ENCODE measurements at regions not wholly inside any gene's neighbourhood (a gene's known extent, or its start where the extent isn't known, plus 50 kb on each side); places are given as distances from the start of the nearest gene placed in this dataset.

DNA sequence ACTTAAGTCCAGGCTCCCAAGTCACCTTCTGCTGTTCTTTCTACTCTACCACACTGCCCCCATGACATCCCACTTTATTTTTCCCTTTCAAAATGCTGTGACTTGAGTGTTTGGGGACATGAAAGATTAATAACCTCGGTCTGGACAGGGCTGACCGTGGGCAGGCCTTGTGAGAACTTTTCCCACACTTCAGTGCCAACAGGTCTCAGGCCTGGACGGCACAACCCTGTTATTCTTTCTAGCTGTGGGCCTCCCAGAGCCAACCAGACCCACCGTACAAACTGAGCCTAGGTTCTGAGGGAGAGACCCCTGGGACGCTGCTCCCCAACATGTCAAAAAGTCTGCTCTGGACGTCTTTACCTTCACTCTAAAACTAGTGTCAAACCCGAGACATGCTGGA, 153.4 kb downstream of the CEP120 start:
- TF ChIP-seq EZH2phosphoT487 (IDR thresholded peaks at IDR 0.05; ENCODE audit: low read depth) (no peak), CTCF (IDR thresholded peaks at IDR 0.05; ENCODE audit: low read depth, low read length) (no peak)
- H3K9ac ChIP-seq (ENCODE audit: low read length), result no peak overlapping the region
- H3K4me1 ChIP-seq (ENCODE audit: low read length), result no peaks in the 10 kb centered on the region
- H3K36me3 ChIP-seq (replicated peaks; ENCODE audit: low read depth, low read length), result no peaks in the 10 kb centered on the region
- no peaks in the 10 kb centered on the region for H3K9me3 ChIP-seq (ENCODE audit: insufficient read depth, low read length)
- H3K4me3 ChIP-seq (ENCODE audit: low read length), result no peak overlapping the region
- no peak overlapping the region for H2AFZ ChIP-seq (ENCODE audit: low read depth, low read length)
- no peaks in the 10 kb centered on the region for H3K79me2 ChIP-seq (ENCODE audit: low read length)
- no peaks in the 10 kb centered on the region for H3K27me3 ChIP-seq (ENCODE audit: low read depth, low read length)
- no peak overlapping the region for H3K4me2 ChIP-seq (ENCODE audit: low read length)
- no peak overlapping the region for H3K27ac ChIP-seq (ENCODE audit: low read length)
- H4K20me1 ChIP-seq (ENCODE audit: insufficient read depth, low read length), result no peaks in the 10 kb centered on the region

DNA sequence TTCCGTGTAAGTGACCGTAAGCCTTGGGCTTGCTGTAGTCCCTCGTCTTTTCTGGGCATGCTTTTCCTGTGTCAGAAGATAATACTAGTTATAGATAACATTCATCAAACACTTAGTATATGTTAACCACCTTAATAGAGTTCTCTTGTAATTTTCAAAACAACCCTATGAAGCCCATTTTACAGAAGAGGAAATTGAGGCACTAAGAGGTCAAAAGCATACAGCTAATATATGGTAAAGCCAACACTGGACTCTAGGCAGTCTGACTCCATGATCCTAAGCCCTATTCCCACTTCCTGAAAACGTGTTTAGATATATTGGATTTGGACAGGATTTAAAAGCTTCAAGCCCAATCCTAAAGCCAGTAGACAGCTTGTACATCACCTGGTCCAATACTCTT, 153.8 kb downstream of the CEP120 start:
- no peak overlapping the region for H2AFZ ChIP-seq (ENCODE audit: low read depth, low read length)
- no peak overlapping the region for H3K9ac ChIP-seq (ENCODE audit: low read length)
- no peak overlapping the region for H3K27ac ChIP-seq (ENCODE audit: low read length)
- H3K36me3 ChIP-seq (replicated peaks; ENCODE audit: low read depth, low read length), result no peaks in the 10 kb centered on the region
- no peaks in the 10 kb centered on the region for H3K9me3 ChIP-seq (ENCODE audit: insufficient read depth, low read length)
- no peaks in the 10 kb centered on the region for H4K20me1 ChIP-seq (ENCODE audit: insufficient read depth, low read length)
- H3K4me2 ChIP-seq (ENCODE audit: low read length), result no peak overlapping the region
- H3K27me3 ChIP-seq (ENCODE audit: low read depth, low read length), result no peaks in the 10 kb centered on the region
- no peaks in the 10 kb centered on the region for H3K4me1 ChIP-seq (ENCODE audit: low read length)
- no peak overlapping the region for H3K4me3 ChIP-seq (ENCODE audit: low read length)
- H3K79me2 ChIP-seq (ENCODE audit: low read length), result no peaks in the 10 kb centered on the region
- TF ChIP-seq CTCF (IDR thresholded peaks at IDR 0.05; ENCODE audit: low read depth, low read length) (no peak), EZH2phosphoT487 (IDR thresholded peaks at IDR 0.05; ENCODE audit: low read depth) (no peak)

GRCh38 chr5:123266365-123266764, 156.8 kb downstream of the CEP120 start:
- no peak overlapping the region for H3K27ac ChIP-seq (ENCODE audit: low read length)
- H4K20me1 ChIP-seq (ENCODE audit: insufficient read depth, low read length), result no peaks in the 10 kb centered on the region
- H3K36me3 ChIP-seq (replicated peaks; ENCODE audit: low read depth, low read length), result no peaks in the 10 kb centered on the region
- H3K4me2 ChIP-seq (ENCODE audit: low read length), result no peak overlapping the region
- H3K4me3 ChIP-seq (ENCODE audit: low read length), result no peak overlapping the region
- TF ChIP-seq CTCF (IDR thresholded peaks at IDR 0.05; ENCODE audit: low read depth, low read length), result no peak
- no peak for TF ChIP-seq EZH2phosphoT487 (IDR thresholded peaks at IDR 0.05; ENCODE audit: low read depth)
- no peaks in the 10 kb centered on the region for H3K4me1 ChIP-seq (ENCODE audit: low read length)
- no peak overlapping the region for H3K9ac ChIP-seq (ENCODE audit: low read length)
- no peaks in the 10 kb centered on the region for H3K79me2 ChIP-seq (ENCODE audit: low read length)
- no peaks in the 10 kb centered on the region for H3K27me3 ChIP-seq (ENCODE audit: low read depth, low read length)
- H2AFZ ChIP-seq (ENCODE audit: low read depth, low read length), result no peak overlapping the region
- H3K9me3 ChIP-seq (ENCODE audit: insufficient read depth, low read length), result no peaks in the 10 kb centered on the region

GRCh38 chr5:123265551-123265950, 157.7 kb downstream of the CEP120 start:
- H3K4me1 ChIP-seq (ENCODE audit: low read length), result no peaks in the 10 kb centered on the region
- no peaks in the 10 kb centered on the region for H3K9me3 ChIP-seq (ENCODE audit: insufficient read depth, low read length)
- TF ChIP-seq EZH2phosphoT487 (IDR thresholded peaks at IDR 0.05; ENCODE audit: low read depth) (no peak), CTCF (IDR thresholded peaks at IDR 0.05; ENCODE audit: low read depth, low read length) (no peak)
- no peaks in the 10 kb centered on the region for H3K36me3 ChIP-seq (replicated peaks; ENCODE audit: low read depth, low read length)
- no peak overlapping the region for H3K9ac ChIP-seq (ENCODE audit: low read length)
- no peaks in the 10 kb centered on the region for H3K79me2 ChIP-seq (ENCODE audit: low read length)
- no peak overlapping the region for H3K27ac ChIP-seq (ENCODE audit: low read length)
- H4K20me1 ChIP-seq (ENCODE audit: insufficient read depth, low read length), result no peaks in the 10 kb centered on the region
- H3K27me3 ChIP-seq (ENCODE audit: low read depth, low read length), result no peaks in the 10 kb centered on the region
- no peak overlapping the region for H3K4me2 ChIP-seq (ENCODE audit: low read length)
- no peak overlapping the region for H3K4me3 ChIP-seq (ENCODE audit: low read length)
- H2AFZ ChIP-seq (ENCODE audit: low read depth, low read length), result no peak overlapping the region
